Spleen (tissue), 7 donors: ENCODE measurements at regions not wholly inside any gene's neighbourhood (a gene's known extent, or its start where the extent isn't known, plus 50 kb on each side); places are given as distances from the start of the nearest gene placed in this dataset.

ENCODE experiments used
- POLR2A ChIP-seq, 3 donors: fragments of 450-650 bp; IDR thresholded peaks; one replicate each; pipeline ENCODE4 v1.5.1; 2017; ENCODE audit warnings: antibody characterized with exemption in 3 of 3, mild to moderate bottlenecking in 1 of 3
- POLR2AphosphoS5 ChIP-seq, 3 donors: sonication (generic); formaldehyde crosslinking; IDR thresholded peaks; one replicate each; pipeline ENCODE4 v1.5.1; 2017; ENCODE audit warnings: antibody characterized with exemption in 3 of 3
- TF ChIP-seq, protein P1 (sequence below), 11 experiments: fragments of 200-600 bp in 7 of 11; fragments of 450-650 bp in 4 of 11; sonication (generic) in 4 of 11; IDR thresholded peaks in 8 of 11; conservative IDR thresholded peaks in 3 of 11; 1 replicate in 7 of 11; 2 replicates in 4 of 11; pipeline versions ENCODE4 v1.4.0 to v1.8.0; 2016 to 2021; ENCODE audit warnings: antibody characterized with exemption in 11 of 11, inconsistent platforms in 4 of 11, mild to moderate bottlenecking in 1 of 11
- donor health status: DM: no; HTN: no; CAD: no; lungs with moderate emphysema.
- donor health status: DM: no; HTN: no; CAD: no.
- donor health status: DM: no; HTN: no; CAD: no.

DNA sequence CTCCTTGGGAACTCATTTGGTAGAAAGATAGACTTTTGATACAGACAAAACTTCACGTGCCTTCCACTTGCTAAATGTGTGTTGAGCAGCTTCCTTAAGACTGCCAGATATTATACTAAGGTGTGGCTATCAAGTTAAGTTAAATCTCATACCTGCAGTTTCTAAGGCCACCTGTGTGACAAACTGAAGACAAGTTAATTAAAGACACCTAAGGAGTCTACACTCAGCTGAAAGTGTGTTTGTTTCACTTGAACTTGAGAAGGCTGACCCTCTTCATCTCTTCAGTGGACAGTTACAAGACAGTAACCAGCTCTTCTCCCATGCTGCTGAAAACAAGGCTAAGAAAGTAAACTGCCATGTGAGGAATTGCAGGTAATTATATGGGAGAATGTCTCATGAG lies 124.0 kb downstream of the NPY start:
- TF ChIP-seq, protein P1, sequence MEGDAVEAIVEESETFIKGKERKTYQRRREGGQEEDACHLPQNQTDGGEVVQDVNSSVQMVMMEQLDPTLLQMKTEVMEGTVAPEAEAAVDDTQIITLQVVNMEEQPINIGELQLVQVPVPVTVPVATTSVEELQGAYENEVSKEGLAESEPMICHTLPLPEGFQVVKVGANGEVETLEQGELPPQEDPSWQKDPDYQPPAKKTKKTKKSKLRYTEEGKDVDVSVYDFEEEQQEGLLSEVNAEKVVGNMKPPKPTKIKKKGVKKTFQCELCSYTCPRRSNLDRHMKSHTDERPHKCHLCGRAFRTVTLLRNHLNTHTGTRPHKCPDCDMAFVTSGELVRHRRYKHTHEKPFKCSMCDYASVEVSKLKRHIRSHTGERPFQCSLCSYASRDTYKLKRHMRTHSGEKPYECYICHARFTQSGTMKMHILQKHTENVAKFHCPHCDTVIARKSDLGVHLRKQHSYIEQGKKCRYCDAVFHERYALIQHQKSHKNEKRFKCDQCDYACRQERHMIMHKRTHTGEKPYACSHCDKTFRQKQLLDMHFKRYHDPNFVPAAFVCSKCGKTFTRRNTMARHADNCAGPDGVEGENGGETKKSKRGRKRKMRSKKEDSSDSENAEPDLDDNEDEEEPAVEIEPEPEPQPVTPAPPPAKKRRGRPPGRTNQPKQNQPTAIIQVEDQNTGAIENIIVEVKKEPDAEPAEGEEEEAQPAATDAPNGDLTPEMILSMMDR (IDR thresholded peaks at IDR 0.05 in 8 of 11, conservative IDR thresholded peaks at IDR 0.05 in 3 of 11), result no peak
- TF ChIP-seq POLR2AphosphoS5 (IDR thresholded peaks at IDR 0.05), result no peak
- no peak for TF ChIP-seq POLR2A (IDR thresholded peaks at IDR 0.05)
